MG63 (cell line): ENCODE measurements at regions not wholly inside any gene's neighbourhood (a gene's known extent, or its start where the extent isn't known, plus 50 kb on each side); places are given as distances from the start of the nearest gene placed in this dataset.

Experiments
- DNase-seq: peaks from one replicate; pipeline ENCODE4 v3.0.0-alpha.2; 2020
- H3K27me3 ChIP-seq: fragments of 250-450 bp; sonication (Bioruptor Pico); 2 replicates; pipeline ENCODE4 v1.5.1; 2020; ENCODE audit warnings: mild to moderate bottlenecking, moderate library complexity
- H3K36me3 ChIP-seq: fragments of 250-450 bp; sonication (Bioruptor Pico); 2 replicates; pipeline ENCODE4 v1.5.1; 2020; ENCODE audit warnings: mild to moderate bottlenecking, moderate library complexity
- H3K4me3 ChIP-seq: fragments of 250-450 bp; sonication (Bioruptor Pico); 2 replicates; pipeline ENCODE4 v1.5.1; 2020; ENCODE audit warnings: mild to moderate bottlenecking, moderate library complexity
- H3K9me3 ChIP-seq: fragments of 250-450 bp; sonication (Bioruptor Pico); 2 replicates; pipeline ENCODE4 v1.5.1; 2020; ENCODE audit warnings: mild to moderate bottlenecking, moderate library complexity

GRCh38 chr9:120338340-120338739, 241.6 kb downstream of the CDK5RAP2 start:
- Histone ChIP-seq H3K9me3 (no peaks in the 10 kb centered on the region), H3K36me3 (no peaks in the 10 kb centered on the region), H3K4me3 (no peak overlapping the region), H3K27me3 (no peaks in the 10 kb centered on the region)
- no peak for DNase-seq

GRCh38 chr9:120337131-120337530, 242.8 kb downstream of the CDK5RAP2 start:
- no peak for DNase-seq
- Histone ChIP-seq H3K4me3 (no peak overlapping the region), H3K27me3 (no peaks in the 10 kb centered on the region), H3K36me3 (no peaks in the 10 kb centered on the region), H3K9me3 (no peaks in the 10 kb centered on the region)

- DNase-seq, result no peak
- no peak overlapping the region for H3K4me3 ChIP-seq
- no peaks in the 10 kb centered on the region for H3K9me3 ChIP-seq
- no peaks in the 10 kb centered on the region for H3K36me3 ChIP-seq
- H3K27me3 ChIP-seq, result no peaks in the 10 kb centered on the region
These were observed 243.2 kb downstream of the CDK5RAP2 start for GRCh38 chr9:120336753-120337090.

GRCh38 chr9:120336021-120336752, 243.8 kb downstream of the CDK5RAP2 start:
- Histone ChIP-seq H3K4me3 (no peak overlapping the region), H3K36me3 (no peaks in the 10 kb centered on the region), H3K9me3 (no peaks in the 10 kb centered on the region), H3K27me3 (no peaks in the 10 kb centered on the region)
- no peak for DNase-seq

GRCh38 chr9:120331913-120332312, 248.1 kb downstream of the CDK5RAP2 start:
- H3K9me3 ChIP-seq, result no peaks in the 10 kb centered on the region
- H3K36me3 ChIP-seq, result no peaks in the 10 kb centered on the region
- H3K4me3 ChIP-seq, result no peak overlapping the region
- DNase-seq, result no peak
- H3K27me3 ChIP-seq, result no peaks in the 10 kb centered on the region

- DNase-seq, result no peak
- Histone ChIP-seq H3K27me3 (no peaks in the 10 kb centered on the region), H3K9me3 (no peaks in the 10 kb centered on the region), H3K36me3 (no peaks in the 10 kb centered on the region), H3K4me3 (no peak overlapping the region)
These were observed 249.9 kb downstream of the CDK5RAP2 start for GRCh38 chr9:120330031-120330430.

GRCh38 chr9:120327322-120327721, 252.6 kb downstream of the CDK5RAP2 start:
- Histone ChIP-seq H3K4me3 (no peak overlapping the region), H3K36me3 (no peaks in the 10 kb centered on the region), H3K27me3 (no peaks in the 10 kb centered on the region), H3K9me3 (no peaks in the 10 kb centered on the region)
- DNase-seq, result no peak

- no peaks in the 10 kb centered on the region for H3K27me3 ChIP-seq
- H3K36me3 ChIP-seq, result no peaks in the 10 kb centered on the region
- no peak overlapping the region for H3K4me3 ChIP-seq
- DNase-seq, result no peak
- H3K9me3 ChIP-seq, result no peaks in the 10 kb centered on the region
These were observed 253.8 kb downstream of the CDK5RAP2 start for GRCh38 chr9:120326049-120326693.

GRCh38 chr9:120324996-120325642, 254.8 kb downstream of the CDK5RAP2 start:
- no peaks in the 10 kb centered on the region for H3K27me3 ChIP-seq

GRCh38 chr9:120324461-120324860, 255.5 kb downstream of the CDK5RAP2 start:
- no peak for DNase-seq
- no peaks in the 10 kb centered on the region for H3K27me3 ChIP-seq
- H3K36me3 ChIP-seq, result no peaks in the 10 kb centered on the region
- H3K9me3 ChIP-seq, result no peaks in the 10 kb centered on the region
- no peak overlapping the region for H3K4me3 ChIP-seq

More at GRCh38 chr9:120324996-120325642, 254.8 kb downstream of the CDK5RAP2 start:
- no peaks in the 10 kb centered on the region for H3K9me3 ChIP-seq
- no peak for DNase-seq
- H3K4me3 ChIP-seq, result no peak overlapping the region
- H3K36me3 ChIP-seq, result no peaks in the 10 kb centered on the region

GRCh38 chr9:120323125-120323524, 256.8 kb downstream of the CDK5RAP2 start:
- no peak for DNase-seq

GRCh38 chr9:120319452-120319851, 260.5 kb downstream of the CDK5RAP2 start:
- H3K27me3 ChIP-seq, result no peaks in the 10 kb centered on the region
- no peak overlapping the region for H3K4me3 ChIP-seq
- peaks cover 3% of the 10 kb centered on the region; the same call in 1 of the 2 replicates for H3K9me3 ChIP-seq
- no peaks in the 10 kb centered on the region for H3K36me3 ChIP-seq
- DNase-seq, result no peak

More at GRCh38 chr9:120323125-120323524, 256.8 kb downstream of the CDK5RAP2 start:
- Histone ChIP-seq H3K36me3 (no peaks in the 10 kb centered on the region), H3K9me3 (no peaks in the 10 kb centered on the region), H3K27me3 (no peaks in the 10 kb centered on the region), H3K4me3 (no peak overlapping the region)

- no peak for DNase-seq
- Histone ChIP-seq H3K9me3 (peaks cover 8% of the 10 kb centered on the region; the same call in 1 of the 2 replicates), H3K27me3 (no peaks in the 10 kb centered on the region), H3K4me3 (no peak overlapping the region), H3K36me3 (no peaks in the 10 kb centered on the region)
These were observed 264.8 kb downstream of the CDK5RAP2 start for GRCh38 chr9:120315154-120315553.

- no peak overlapping the region for H3K4me3 ChIP-seq
- H3K27me3 ChIP-seq, result no peaks in the 10 kb centered on the region
- peaks cover 8% of the 10 kb centered on the region; the same call in 1 of the 2 replicates for H3K9me3 ChIP-seq
- no peak for DNase-seq
- H3K36me3 ChIP-seq, result no peaks in the 10 kb centered on the region
These were observed 267.9 kb downstream of the CDK5RAP2 start for GRCh38 chr9:120312031-120312430.

- Histone ChIP-seq H3K27me3 (no peaks in the 10 kb centered on the region), H3K4me3 (no peak overlapping the region), H3K36me3 (no peaks in the 10 kb centered on the region), H3K9me3 (peaks cover 8% of the 10 kb centered on the region; the same call in 1 of the 2 replicates)
- DNase-seq, result no peak
These were observed 269.9 kb downstream of the CDK5RAP2 start for GRCh38 chr9:120310035-120310434.

GRCh38 chr9:120308495-120308894, 271.5 kb downstream of the CDK5RAP2 start:
- no peaks in the 10 kb centered on the region for H3K27me3 ChIP-seq
- no peaks in the 10 kb centered on the region for H3K36me3 ChIP-seq
- H3K9me3 ChIP-seq, result no peaks in the 10 kb centered on the region
- no peak for DNase-seq
- no peak overlapping the region for H3K4me3 ChIP-seq

GRCh38 chr9:120307599-120307998, 272.4 kb downstream of the CDK5RAP2 start:
- Histone ChIP-seq H3K27me3 (no peaks in the 10 kb centered on the region), H3K4me3 (no peak overlapping the region), H3K36me3 (no peaks in the 10 kb centered on the region), H3K9me3 (no peaks in the 10 kb centered on the region)
- DNase-seq, result no peak
